SU-DHL-6 (cell line): ENCODE measurements at regions not wholly inside any gene's neighbourhood (a gene's known extent, or its start where the extent isn't known, plus 50 kb on each side); places are given as distances from the start of the nearest gene placed in this dataset.
A peak's percentile ranks its signal among the peaks of the same experiment; 100 is the strongest.

Experiments
- H2AFZ ChIP-seq: fragments of 200-600 bp; sonication (generic); 2 replicates; pipeline ENCODE4 v1.6.1; 2014; ENCODE audit warnings: low read depth, mild to moderate bottlenecking, moderate library complexity, mixed read lengths, antibody characterized with exemption, low read length; ENCODE audit not compliant: severe bottlenecking
- H3F3A ChIP-seq: fragments of 200-600 bp; shearing (Covaris generic); 2 replicates; pipeline ENCODE4 v1.6.0; 2016; ENCODE audit warnings: antibody characterized with exemption, mild to moderate bottlenecking; ENCODE audit not compliant: insufficient read depth
- H3K27ac ChIP-seq: fragments of 200-600 bp; sonication (generic); 2 replicates; pipeline ENCODE4 v1.5.1; 2016; ENCODE audit warnings: low read depth, mild to moderate bottlenecking, low read length, moderate library complexity, mixed read lengths
- H3K27me3 ChIP-seq: fragments of 200-600 bp; sonication (generic), shearing (Covaris generic); 2 replicates; pipeline ENCODE4 v1.6.0; 2014; ENCODE audit warnings: mild to moderate bottlenecking, low read length
- H3K36me3 ChIP-seq: fragments of 200-600 bp; sonication (generic); 2 replicates; pipeline ENCODE4 v1.6.1; 2014; ENCODE audit warnings: mild to moderate bottlenecking, low read length, mixed read lengths
- H3K4me2 ChIP-seq: fragments of 300-600, 200-600 bp; shearing (Covaris generic), sonication (generic); 2 replicates; pipeline ENCODE4 v1.6.0; 2014; ENCODE audit warnings: low read length, low read depth, mild to moderate bottlenecking; ENCODE audit not compliant: poor library complexity, severe bottlenecking
- H3K4me3 ChIP-seq: fragments of 200-600 bp; sonication (generic); 2 replicates; pipeline ENCODE4 v1.5.1; 2014; ENCODE audit warnings: antibody characterized with exemption, low read length, mild to moderate bottlenecking, mixed read lengths; ENCODE audit not compliant: insufficient read depth, poor library complexity, severe bottlenecking
- H3K79me2 ChIP-seq: fragments of 200-600 bp; sonication (generic); 2 replicates; pipeline ENCODE4 v1.6.1; 2014; ENCODE audit warnings: mild to moderate bottlenecking, low read length, moderate library complexity; ENCODE audit not compliant: insufficient read depth
- H3K9ac ChIP-seq: fragments of 200-600 bp; sonication (generic); 2 replicates; pipeline ENCODE4 v1.7.0; 2014; ENCODE audit warnings: mild to moderate bottlenecking, low read length
- H3K9me2 ChIP-seq: fragments of 200-600 bp; sonication (generic); replicated peaks from 2 replicates; pipeline ENCODE4 v1.6.1; 2014; ENCODE audit warnings: low read length; ENCODE audit not compliant: insufficient read depth
- H3K9me3 ChIP-seq: fragments of 200-600 bp; sonication (generic); 2 replicates; pipeline ENCODE4 v1.6.1; 2014; ENCODE audit warnings: low read length, mixed read lengths; ENCODE audit not compliant: insufficient read depth
- H4K20me1 ChIP-seq: fragments of 200-600 bp; sonication (generic); 2 replicates; pipeline ENCODE4 v1.6.1; 2014; ENCODE audit warnings: low read depth, mild to moderate bottlenecking, antibody characterized with exemption, low read length, moderate library complexity, mixed read lengths
- EZH2phosphoT487 ChIP-seq: fragments of 200-600 bp; sonication (generic), shearing (Covaris generic); conservative IDR thresholded peaks from 2 replicates; pipeline ENCODE4 v1.6.1; 2018; ENCODE audit warnings: mild to moderate bottlenecking, antibody characterized with exemption, low read length, moderate library complexity, mixed read lengths
- TF ChIP-seq, protein P1 (sequence below): fragments of 200-600 bp; sonication (generic); IDR thresholded peaks from one replicate; pipeline ENCODE4 v1.5.1; 2017; ENCODE audit warnings: antibody characterized with exemption, mild to moderate bottlenecking, low read length, moderate library complexity; ENCODE audit not compliant: insufficient read depth, poor library complexity, severe bottlenecking

- peak overlapping the region; percentile 67 for H3K4me3 ChIP-seq
- H3K36me3 ChIP-seq, result no peaks in the 10 kb centered on the region
- H3K79me2 ChIP-seq, result peaks cover 52% of the 10 kb centered on the region
- peak overlapping the region; percentile 58 for H2AFZ ChIP-seq
- peak overlapping the region; percentile 98 for H3K4me2 ChIP-seq
- H4K20me1 ChIP-seq, result no peaks in the 10 kb centered on the region
- H3K9me2 ChIP-seq, result no peaks in the 10 kb centered on the region
- TF ChIP-seq EZH2phosphoT487, result no peak
- TF ChIP-seq, protein P1, sequence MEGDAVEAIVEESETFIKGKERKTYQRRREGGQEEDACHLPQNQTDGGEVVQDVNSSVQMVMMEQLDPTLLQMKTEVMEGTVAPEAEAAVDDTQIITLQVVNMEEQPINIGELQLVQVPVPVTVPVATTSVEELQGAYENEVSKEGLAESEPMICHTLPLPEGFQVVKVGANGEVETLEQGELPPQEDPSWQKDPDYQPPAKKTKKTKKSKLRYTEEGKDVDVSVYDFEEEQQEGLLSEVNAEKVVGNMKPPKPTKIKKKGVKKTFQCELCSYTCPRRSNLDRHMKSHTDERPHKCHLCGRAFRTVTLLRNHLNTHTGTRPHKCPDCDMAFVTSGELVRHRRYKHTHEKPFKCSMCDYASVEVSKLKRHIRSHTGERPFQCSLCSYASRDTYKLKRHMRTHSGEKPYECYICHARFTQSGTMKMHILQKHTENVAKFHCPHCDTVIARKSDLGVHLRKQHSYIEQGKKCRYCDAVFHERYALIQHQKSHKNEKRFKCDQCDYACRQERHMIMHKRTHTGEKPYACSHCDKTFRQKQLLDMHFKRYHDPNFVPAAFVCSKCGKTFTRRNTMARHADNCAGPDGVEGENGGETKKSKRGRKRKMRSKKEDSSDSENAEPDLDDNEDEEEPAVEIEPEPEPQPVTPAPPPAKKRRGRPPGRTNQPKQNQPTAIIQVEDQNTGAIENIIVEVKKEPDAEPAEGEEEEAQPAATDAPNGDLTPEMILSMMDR, result no peak
- peak overlapping the region; percentile 87 for H3K9ac ChIP-seq
- no peaks in the 10 kb centered on the region for H3K27me3 ChIP-seq
- peaks cover 82% of the 10 kb centered on the region for H3F3A ChIP-seq
- no peaks in the 10 kb centered on the region for H3K9me3 ChIP-seq
- peak overlapping the region; percentile 89 for H3K27ac ChIP-seq
Observed at GRCh38 chr14:106844608-106845285, 1318.4 kb downstream of the TMEM121 start.

GRCh38 chr14:106845286-106846087 lies 1319.1 kb downstream of the TMEM121 start:
- Histone ChIP-seq H3K27me3 (no peaks in the 10 kb centered on the region), H4K20me1 (no peaks in the 10 kb centered on the region), H3K4me3 (peak overlapping the region; percentile 67), H3K79me2 (peaks cover 60% of the 10 kb centered on the region), H3K9me2 (no peaks in the 10 kb centered on the region), H3K27ac (peak overlapping the region; percentile 89), H3K36me3 (no peaks in the 10 kb centered on the region), H2AFZ (peak overlapping the region; percentile 58), H3K9ac (peak overlapping the region; percentile 87), H3K4me2 (peak overlapping the region; percentile 98), H3K9me3 (no peaks in the 10 kb centered on the region), H3F3A (peaks cover 89% of the 10 kb centered on the region)
- TF ChIP-seq EZH2phosphoT487, result no peak
- TF ChIP-seq, protein P1, result no peak

- peaks cover 95% of the 10 kb centered on the region for H3F3A ChIP-seq
- H2AFZ ChIP-seq, result no peak overlapping the region
- no peaks in the 10 kb centered on the region for H3K9me2 ChIP-seq
- H3K9ac ChIP-seq, result peak overlapping the region; percentile 87
- no peaks in the 10 kb centered on the region for H3K9me3 ChIP-seq
- H3K27ac ChIP-seq, result peak overlapping the region; percentile 89
- peak overlapping the region; percentile 98 for H3K4me2 ChIP-seq
- TF ChIP-seq, protein P1, result no peak
- TF ChIP-seq EZH2phosphoT487, result no peak
- H3K79me2 ChIP-seq, result peaks cover 63% of the 10 kb centered on the region
- no peaks in the 10 kb centered on the region for H4K20me1 ChIP-seq
- H3K4me3 ChIP-seq, result peak overlapping the region; percentile 67
- H3K27me3 ChIP-seq, result no peaks in the 10 kb centered on the region
- no peaks in the 10 kb centered on the region for H3K36me3 ChIP-seq
Observed at GRCh38 chr14:106846218-106846617, 1319.8 kb downstream of the TMEM121 start.
